ENCODE measurements at regions not wholly inside any gene's neighbourhood (a gene's known extent, or its start where the extent isn't known, plus 50 kb on each side); places are given as distances from the start of the nearest gene placed in this dataset.

- Histone ChIP-seq H3K56ac (replicated peaks; ENCODE audit: insufficient read length, low read depth, low read length) (no peak overlapping the region), H3K9ac (replicated peaks in 1 of 4; ENCODE audit: extremely low read depth in 1 of 4, low read depth in 3 of 4, low read length in 3 of 4) (no peak overlapping the region), H4K8ac (ENCODE audit: extremely low read depth, insufficient read depth, low read length) (no peak overlapping the region), H3K4me2 (ENCODE audit: insufficient read depth in 1 of 2, low read depth in 2 of 2, low read length in 2 of 2) (no peak overlapping the region), H3K23me2 (ENCODE audit: low read depth, low read length) (no peaks in the 10 kb centered on the region), H3K36me3 (ENCODE audit: control insufficient read depth in 2 of 4, insufficient read depth in 4 of 4, low read length in 3 of 4) (no peaks in the 10 kb centered on the region), H3K14ac (ENCODE audit: insufficient read length) (no peak overlapping the region), H2BK12ac (ENCODE audit: low read depth, low read length) (no peak overlapping the region), H3K27me3 (replicated peaks in 1 of 4; ENCODE audit: control insufficient read depth in 3 of 4, extremely low read depth in 1 of 4, insufficient read depth in 3 of 4, low read length in 3 of 4) (no peaks in the 10 kb centered on the region), H3K4me3 (ENCODE audit: extremely low read depth in 1 of 4, insufficient read depth in 2 of 4, low read depth in 3 of 4, low read length in 4 of 4) (no peak overlapping the region), H4K20me1 (replicated peaks in 1 of 2; ENCODE audit: control insufficient read depth in 1 of 2, insufficient read depth in 2 of 2, low read length in 2 of 2) (no peaks in the 10 kb centered on the region), H3K18ac (ENCODE audit: extremely low read depth, low read length) (no peak overlapping the region), H3K4me1 (replicated peaks in 1 of 4; ENCODE audit: control insufficient read depth in 3 of 4, insufficient read depth in 4 of 4, low read length in 3 of 4) (peaks cover 0 to 11% (median 5%) of the 10 kb centered on the region in 4 experiments; a peak in 4 of 7 replicates), H2BK5ac (ENCODE audit: low read depth, low read length) (0 out of 2 replicates have a peak overlapping the region, but pooled peaks have one; percentile 20), H2BK120ac (replicated peaks; ENCODE audit: low read depth, low read length) (no peak overlapping the region), H3K79me1 (ENCODE audit: low read depth, low read length) (no peaks in the 10 kb centered on the region), H2BK20ac (ENCODE audit: low read length) (no peak overlapping the region; the same call in 1 of the 2 replicates), H4K5ac (ENCODE audit: insufficient read length, low read depth, low read length) (no peak overlapping the region), H3K79me2 (ENCODE audit: control insufficient read depth in 1 of 2, insufficient read depth in 2 of 2, low read length in 2 of 2) (no peaks in the 10 kb centered on the region), H3K9me3 (ENCODE audit: insufficient read depth in 2 of 2, low read depth in 1 of 2, low read length in 1 of 2) (no peaks in the 10 kb centered on the region), H3K4ac (replicated peaks; ENCODE audit: insufficient read length, low read depth, low read length) (no peak overlapping the region), H2AK5ac (ENCODE audit: low read depth, low read length) (no peak overlapping the region), H3K23ac (ENCODE audit: insufficient read length) (no peak overlapping the region), H2BK15ac (ENCODE audit: low read length) (no peak overlapping the region), H4K91ac (replicated peaks; ENCODE audit: insufficient read length, low read length) (no peak overlapping the region), H3K27ac (ENCODE audit: low read depth, low read length) (0 out of 2 replicates have a peak overlapping the region, but pooled peaks have one; percentile 9), H2AFZ (ENCODE audit: low read length) (no peak overlapping the region)
- ChIA-PET POLR2A (ENCODE audit: partially characterized antibody) (no interaction called here), CTCF (ENCODE audit: partially characterized antibody) (no interaction called here)
- 72% methylated on average over 1 of the region's 1 CpG; no CpG with 5 or more reads in 1 of the 2 experiments for WGBS, 2 experiments (ENCODE audit: extremely low coverage in 1 of 2, insufficient coverage in 1 of 2, insufficient read length in 1 of 2, insufficient replicate concordance in 2 of 2, low coverage in 1 of 2, low lambda C conversion rate in 2 of 2, missing lambda C conversion rate in 1 of 2)
- FAIRE-seq: no peak
- no peak for DNase-seq (ENCODE audit: low read depth in 1 of 2, low spot score in 2 of 2)
- TF ChIP-seq EP300 (IDR thresholded peaks at IDR 0.05; ENCODE audit: borderline replicate concordance in 1 of 2, low read depth in 2 of 2, low read length in 2 of 2) (no peak), TEAD4 (IDR thresholded peaks at IDR 0.05; ENCODE audit: low read depth, low read length) (no peak), HDAC6 (IDR thresholded peaks at IDR 0.05; ENCODE audit: low read depth, low read length) (no peak), TCF12 (IDR thresholded peaks at IDR 0.05; ENCODE audit: low read depth, low read length) (no peak), RNF2 (IDR thresholded peaks at IDR 0.05; ENCODE audit: borderline replicate concordance, low read depth, low read length, missing control alignments, poor library complexity, severe bottlenecking) (no peak), BCL11A (IDR thresholded peaks at IDR 0.05; ENCODE audit: low read depth in 2 of 2, low read length in 2 of 2) (no peak), NRF1 (IDR thresholded peaks at IDR 0.05; ENCODE audit: low read depth, low read length) (no peak), CEBPB (IDR thresholded peaks at IDR 0.05; ENCODE audit: low read depth, low read length) (no peak), ATF2 (IDR thresholded peaks at IDR 0.05; ENCODE audit: low read length) (no peak), TAF1 (IDR thresholded peaks at IDR 0.05; ENCODE audit: low read depth, low read length) (no peak)
Observed at GRCh38 chr9:28824432-28824963, 1251.2 kb upstream of the C9orf72 start.
